ENCODE measurements at regions not wholly inside any gene's neighbourhood (a gene's known extent, or its start where the extent isn't known, plus 50 kb on each side); places are given as distances from the start of the nearest gene placed in this dataset.

DNA sequence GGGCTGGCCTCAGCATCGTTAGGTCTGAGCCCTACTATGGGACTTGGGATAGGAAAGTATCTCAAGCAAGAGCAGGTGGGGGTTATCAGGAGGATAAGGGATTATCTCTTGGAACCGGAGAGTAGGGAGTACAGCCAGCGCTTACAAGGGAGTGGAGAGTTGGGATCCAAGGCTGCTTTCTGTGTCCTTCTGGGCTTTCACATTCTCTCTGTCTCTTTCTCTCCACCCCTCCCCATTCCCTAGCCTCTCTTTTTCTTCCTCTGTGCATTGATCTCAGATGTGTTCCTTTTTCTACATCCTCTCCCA lies 170.2 kb downstream of the BUD13 start:
- H3K36me3 Mint-ChIP-seq: no peaks in the 10 kb centered on the region
- no peak overlapping the region for H3K4me3 Mint-ChIP-seq
- TF ChIP-seq, protein P1, sequence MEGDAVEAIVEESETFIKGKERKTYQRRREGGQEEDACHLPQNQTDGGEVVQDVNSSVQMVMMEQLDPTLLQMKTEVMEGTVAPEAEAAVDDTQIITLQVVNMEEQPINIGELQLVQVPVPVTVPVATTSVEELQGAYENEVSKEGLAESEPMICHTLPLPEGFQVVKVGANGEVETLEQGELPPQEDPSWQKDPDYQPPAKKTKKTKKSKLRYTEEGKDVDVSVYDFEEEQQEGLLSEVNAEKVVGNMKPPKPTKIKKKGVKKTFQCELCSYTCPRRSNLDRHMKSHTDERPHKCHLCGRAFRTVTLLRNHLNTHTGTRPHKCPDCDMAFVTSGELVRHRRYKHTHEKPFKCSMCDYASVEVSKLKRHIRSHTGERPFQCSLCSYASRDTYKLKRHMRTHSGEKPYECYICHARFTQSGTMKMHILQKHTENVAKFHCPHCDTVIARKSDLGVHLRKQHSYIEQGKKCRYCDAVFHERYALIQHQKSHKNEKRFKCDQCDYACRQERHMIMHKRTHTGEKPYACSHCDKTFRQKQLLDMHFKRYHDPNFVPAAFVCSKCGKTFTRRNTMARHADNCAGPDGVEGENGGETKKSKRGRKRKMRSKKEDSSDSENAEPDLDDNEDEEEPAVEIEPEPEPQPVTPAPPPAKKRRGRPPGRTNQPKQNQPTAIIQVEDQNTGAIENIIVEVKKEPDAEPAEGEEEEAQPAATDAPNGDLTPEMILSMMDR (IDR thresholded peaks at IDR 0.05; ENCODE audit: unreplicated experiment): no peak
- no peak for DNase-seq (ENCODE audit: low spot score in 2 of 2, unreplicated experiment in 2 of 2)
- H3K4me1 Mint-ChIP-seq: peaks cover 6% of the 10 kb centered on the region
- no peaks in the 10 kb centered on the region for H3K9me3 Mint-ChIP-seq
- H3K27ac Mint-ChIP-seq: no peak overlapping the region
- peaks cover 49% of the 10 kb centered on the region for H3K27me3 Mint-ChIP-seq (ENCODE audit: low read depth)

DNA sequence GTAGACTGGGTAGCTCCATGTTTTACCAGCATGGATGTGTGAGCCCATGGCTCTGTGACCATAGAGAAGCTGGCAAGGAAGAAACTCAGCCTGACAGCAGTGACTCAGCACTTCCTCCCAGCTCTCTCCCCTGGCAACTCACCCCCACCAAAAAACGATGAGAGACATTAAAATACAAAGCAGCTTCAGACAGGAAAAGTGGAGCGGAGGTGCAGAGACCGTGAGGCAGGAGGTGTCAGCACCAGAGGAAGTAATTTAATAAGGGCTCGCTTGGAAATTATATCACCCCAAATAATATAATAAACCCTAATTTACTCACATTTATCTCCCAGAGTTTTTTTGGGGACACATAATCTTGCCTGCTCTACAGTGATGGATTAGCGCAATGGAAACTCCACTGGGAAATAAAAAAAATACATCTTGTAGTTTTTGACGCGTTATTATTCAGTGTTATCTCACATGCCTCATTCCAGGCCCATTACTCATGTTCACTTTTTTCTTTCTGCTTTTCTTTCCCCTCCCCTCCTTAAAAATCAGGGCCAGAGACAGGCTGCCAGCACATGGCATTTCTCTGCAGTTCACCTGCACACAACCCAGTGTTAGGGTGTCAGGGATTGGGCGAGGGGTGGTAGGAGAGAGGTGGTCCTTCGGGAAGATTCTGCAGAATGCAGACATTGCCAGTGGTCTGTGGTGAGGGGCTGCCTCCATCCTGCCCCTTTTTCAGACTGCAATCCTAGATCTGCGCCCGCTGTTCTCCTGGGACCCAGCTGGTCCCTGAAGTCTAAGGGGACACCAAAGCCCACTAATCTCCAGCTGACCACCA lies 170.8 kb downstream of the BUD13 start:
- Mint-ChIP-seq H3K4me1 (peaks cover 6% of the 10 kb centered on the region), H3K27ac (no peak overlapping the region), H3K36me3 (no peaks in the 10 kb centered on the region), H3K27me3 (ENCODE audit: low read depth) (peaks cover 49% of the 10 kb centered on the region), H3K9me3 (no peaks in the 10 kb centered on the region), H3K4me3 (no peak overlapping the region)
- TF ChIP-seq, protein P1 (IDR thresholded peaks at IDR 0.05; ENCODE audit: unreplicated experiment): no peak
- no peak for DNase-seq (ENCODE audit: low spot score in 2 of 2, unreplicated experiment in 2 of 2)

DNA sequence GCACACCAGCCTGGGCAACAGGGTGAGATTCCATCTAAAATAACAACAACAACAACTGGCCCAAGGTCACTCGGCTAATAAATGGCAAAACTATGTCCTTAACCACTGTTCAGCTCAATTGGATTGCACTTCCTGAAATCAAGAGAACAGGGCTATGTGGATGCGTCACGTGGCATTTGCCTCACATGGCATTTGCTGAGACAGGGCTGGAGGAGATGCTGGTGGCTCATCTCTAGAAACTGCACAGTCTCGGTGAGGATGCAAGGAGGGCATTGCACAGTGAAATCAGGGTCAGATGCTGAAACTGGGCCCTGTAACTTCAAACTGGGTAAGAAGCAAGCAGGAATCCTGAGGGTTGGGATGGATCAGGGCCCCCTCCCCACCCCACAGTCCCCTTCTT lies 171.9 kb downstream of the BUD13 start:
- Mint-ChIP-seq H3K27ac (no peak overlapping the region), H3K9me3 (no peaks in the 10 kb centered on the region), H3K27me3 (ENCODE audit: low read depth) (peaks cover 57% of the 10 kb centered on the region), H3K4me3 (no peak overlapping the region), H3K4me1 (peaks cover 6% of the 10 kb centered on the region), H3K36me3 (no peaks in the 10 kb centered on the region)
- TF ChIP-seq, protein P1 (IDR thresholded peaks at IDR 0.05; ENCODE audit: unreplicated experiment): no peak
- DNase-seq (ENCODE audit: low spot score in 2 of 2, unreplicated experiment in 2 of 2): no peak

DNA sequence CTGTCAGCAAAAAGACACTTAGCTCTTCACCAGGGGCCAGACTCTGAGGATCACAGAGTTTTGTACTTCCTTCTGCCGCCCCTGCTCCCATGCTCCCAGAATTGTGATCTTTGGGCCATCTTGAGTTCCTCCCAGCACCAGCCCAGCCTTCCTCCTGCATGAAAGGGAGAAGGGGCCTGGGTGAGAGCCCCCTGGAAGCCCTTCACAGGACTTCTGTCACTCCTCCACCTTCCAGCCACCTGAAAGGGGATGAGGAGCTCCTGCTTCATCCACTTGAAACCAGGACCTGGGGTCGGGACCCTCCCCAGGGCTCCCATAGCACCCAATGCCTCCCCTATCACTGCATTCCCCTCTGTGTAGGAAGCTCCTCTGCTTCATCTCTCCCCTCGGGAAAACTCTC lies 174.2 kb downstream of the BUD13 start:
- no peak for DNase-seq (ENCODE audit: low spot score in 2 of 2, unreplicated experiment in 2 of 2)
- Mint-ChIP-seq H3K36me3 (no peaks in the 10 kb centered on the region), H3K27ac (no peak overlapping the region), H3K9me3 (no peaks in the 10 kb centered on the region), H3K4me1 (peaks cover 6% of the 10 kb centered on the region), H3K4me3 (no peak overlapping the region), H3K27me3 (ENCODE audit: low read depth) (peaks cover 69% of the 10 kb centered on the region)
- TF ChIP-seq, protein P1 (IDR thresholded peaks at IDR 0.05; ENCODE audit: unreplicated experiment): no peak

DNA sequence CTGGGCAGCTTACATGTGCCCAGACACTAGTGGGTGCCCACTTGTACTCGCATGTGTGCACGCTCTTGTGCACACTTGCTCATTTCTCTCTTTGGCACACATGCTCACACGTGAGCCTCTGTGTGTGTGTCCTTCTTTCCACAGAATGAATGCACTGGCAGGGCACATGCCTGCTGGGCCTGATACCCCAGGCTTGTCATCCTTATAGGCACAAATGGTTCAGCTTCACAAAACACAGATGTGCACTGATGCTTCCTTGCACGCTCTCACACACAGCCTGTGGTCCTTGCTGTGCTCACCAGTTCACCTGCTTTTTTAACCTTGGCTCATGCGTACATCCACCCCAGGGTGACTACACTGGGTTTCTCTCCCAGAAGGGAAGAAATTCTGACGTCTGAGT lies 174.8 kb downstream of the BUD13 start:
- Mint-ChIP-seq H3K27me3 (ENCODE audit: low read depth) (peaks cover 71% of the 10 kb centered on the region), H3K36me3 (no peaks in the 10 kb centered on the region), H3K27ac (no peak overlapping the region), H3K4me3 (no peak overlapping the region), H3K9me3 (no peaks in the 10 kb centered on the region), H3K4me1 (peaks cover 6% of the 10 kb centered on the region)
- no peak for DNase-seq (ENCODE audit: low spot score in 2 of 2, unreplicated experiment in 2 of 2)
- TF ChIP-seq, protein P1 (IDR thresholded peaks at IDR 0.05; ENCODE audit: unreplicated experiment): no peak

Measured in mesothelial cell of epicardium (in vitro differentiated cells).